B cell (primary cell): ENCODE measurements at regions not wholly inside any gene's neighbourhood (a gene's known extent, or its start where the extent isn't known, plus 50 kb on each side); places are given as distances from the start of the nearest gene placed in this dataset.
"Not testable (repeated sequence)": the region's sequence is repeated elsewhere in the genome, so short reads cannot be mapped to it uniquely, and the experiment has no call there.

Experiments
- ATAC-seq: fragments of 200-7000 bp; cut with Tn5 transposase; one replicate; pipeline ENCODE4 v1.10.0; 2021; ENCODE audit warnings: low read depth, mild to moderate bottlenecking, moderate number of reproducible peaks, moderate library complexity
- CTCF ChIA-PET: fragments of 350-600 bp; sonication (Branson Sonifier 250); formaldehyde crosslinking; loops from one replicate; lab custom pipeline; 2021; ENCODE audit warnings: antibody characterized with exemption, inconsistent platforms; lab: Charles Lee
- POLR2A ChIA-PET: fragments of 350-600 bp; sonication (Branson Sonifier 250); formaldehyde crosslinking; loops from one replicate; lab custom pipeline; 2021; ENCODE audit warnings: antibody characterized with exemption; lab: Charles Lee
- DNase-seq: peaks from one replicate; pipeline ENCODE4 v3.0.0; 2013
- H2AFZ ChIP-seq: 2 replicates; pipeline ENCODE4 v1.6.1; 2012; ENCODE audit warnings: mild to moderate bottlenecking, low read depth, low read length; ENCODE audit not compliant: insufficient read depth, poor library complexity, severe bottlenecking
- H3K27ac ChIP-seq, 2 donors: 1 replicate in 1 of 2; 2 replicates in 1 of 2; pipeline ENCODE4 v1.5.1; 2012 to 2013; ENCODE audit warnings: low read length in 2 of 2, mild to moderate bottlenecking in 2 of 2, moderate library complexity in 1 of 2
- H3K27me3 ChIP-seq, 4 experiments: fragments of 200-600 bp in 1 of 4; sonication (generic) in 1 of 4; replicated peaks in 1 of 4; 1 replicate in 2 of 4; 2 replicates in 2 of 4; pipeline versions ENCODE4 v1.6.1 to v1.7.0; 2013 to 2016; ENCODE audit warnings: low read length in 3 of 4, mild to moderate bottlenecking in 2 of 4, mixed read lengths in 1 of 4, moderate library complexity in 1 of 4; ENCODE audit not compliant: insufficient read depth in 4 of 4, control insufficient read depth in 3 of 4; ENCODE audit errors: control extremely low read depth in 1 of 4
- H3K36me3 ChIP-seq, 2 experiments: replicated peaks in 1 of 2; 1 replicate in 1 of 2; 2 replicates in 1 of 2; pipeline versions ENCODE4 v1.6.1 to v1.7.1; 2013; ENCODE audit warnings: low read length in 1 of 2; ENCODE audit not compliant: insufficient read depth in 2 of 2, control insufficient read depth in 1 of 2; ENCODE audit errors: control extremely low read depth in 1 of 2, extremely low read depth in 1 of 2
- H3K4me1 ChIP-seq, 2 donors: fragments of 200-600 bp in 1 of 2; sonication (generic) in 1 of 2; 1 replicate in 1 of 2; 2 replicates in 1 of 2; pipeline versions ENCODE4 v1.5.1 to v1.6.1; 2013 to 2017; ENCODE audit warnings: low read length in 2 of 2; ENCODE audit not compliant: control insufficient read depth in 2 of 2, insufficient read depth in 2 of 2
- H3K4me2 ChIP-seq: replicated peaks from 2 replicates; pipeline ENCODE3; 2012; ENCODE audit warnings: mild to moderate bottlenecking, low read depth, low read length; ENCODE audit not compliant: poor library complexity, severe bottlenecking
- H3K4me3 ChIP-seq, 5 experiments: fragments of 200-600 bp in 1 of 5; sonication (generic) in 1 of 5; 1 replicate in 3 of 5; 2 replicates in 2 of 5; pipeline versions ENCODE4 v1.5.1 to v1.7.0; 2011 to 2016; ENCODE audit warnings: low read length in 4 of 5, mild to moderate bottlenecking in 4 of 5, low read depth in 2 of 5, control low read depth in 1 of 5, moderate library complexity in 1 of 5; ENCODE audit not compliant: insufficient read depth in 1 of 5; ENCODE audit errors: control extremely low read depth in 1 of 5, extremely low read depth in 1 of 5
- H3K79me2 ChIP-seq: fragments of 200-600 bp; sonication (generic); one replicate; pipeline ENCODE4 v1.6.0; 2016; ENCODE audit warnings: low read length; ENCODE audit not compliant: control insufficient read depth, insufficient read depth
- H3K9ac ChIP-seq: fragments of 200-600 bp; sonication (generic); 2 replicates; pipeline ENCODE4 v1.6.1; 2017; ENCODE audit warnings: mild to moderate bottlenecking, low read length, moderate library complexity
- H3K9me3 ChIP-seq, 3 donors: one replicate each; pipeline versions ENCODE4 v1.6.1 to v1.7.1; 2013; ENCODE audit warnings: low read length in 2 of 3; ENCODE audit not compliant: control insufficient read depth in 2 of 3, insufficient read depth in 1 of 3; ENCODE audit errors: control extremely low read depth in 1 of 3
- H4K20me1 ChIP-seq: 2 replicates; pipeline ENCODE4 v1.6.0; 2012; ENCODE audit warnings: mild to moderate bottlenecking, low read length; ENCODE audit not compliant: insufficient read depth, control insufficient read depth, poor library complexity, severe bottlenecking
- H3K27ac Mint-ChIP-seq: one replicate; pipeline ENCODE4 v1.8.0; 2021; ENCODE audit warnings: mixed read lengths
- H3K27me3 Mint-ChIP-seq: one replicate; pipeline ENCODE4 v1.8.0; 2021; ENCODE audit warnings: mixed read lengths
- H3K4me1 Mint-ChIP-seq: one replicate; pipeline ENCODE4 v1.8.0; 2021; ENCODE audit warnings: mixed read lengths
- H3K4me3 Mint-ChIP-seq: one replicate; pipeline ENCODE4 v1.8.0; 2021; ENCODE audit warnings: mixed read lengths
- H3K9me3 Mint-ChIP-seq: one replicate; pipeline ENCODE4 v1.8.0; 2022; ENCODE audit warnings: mixed read lengths; ENCODE audit not compliant: insufficient read depth
- EZH2 ChIP-seq: IDR thresholded peaks from 2 replicates; pipeline ENCODE4 v1.6.1; 2012; ENCODE audit warnings: borderline replicate concordance, low read depth, mild to moderate bottlenecking, moderate library complexity, low read length; ENCODE audit not compliant: insufficient read depth, poor library complexity, severe bottlenecking
- WGBS: methylation state at CpG from one replicate; pipeline ENCODE4 v1.1.5; 2013; ENCODE audit warnings: missing lambda C conversion rate; ENCODE audit not compliant: insufficient coverage; 5-methylcytosine and 5-hydroxymethylcytosine counted together
- intact Hi-C: fragments of 100-400 bp; cut with micrococcal nuclease; formaldehyde crosslinking; loops from one replicate; pipeline ENCODE4 v1.10.0; 2022
- TF ChIP-seq, protein P1 (sequence below): fragments of 200-600 bp; IDR thresholded peaks from one replicate; pipeline ENCODE4 v1.8.0; 2022; ENCODE audit warnings: antibody characterized with exemption, mild to moderate bottlenecking

DNA sequence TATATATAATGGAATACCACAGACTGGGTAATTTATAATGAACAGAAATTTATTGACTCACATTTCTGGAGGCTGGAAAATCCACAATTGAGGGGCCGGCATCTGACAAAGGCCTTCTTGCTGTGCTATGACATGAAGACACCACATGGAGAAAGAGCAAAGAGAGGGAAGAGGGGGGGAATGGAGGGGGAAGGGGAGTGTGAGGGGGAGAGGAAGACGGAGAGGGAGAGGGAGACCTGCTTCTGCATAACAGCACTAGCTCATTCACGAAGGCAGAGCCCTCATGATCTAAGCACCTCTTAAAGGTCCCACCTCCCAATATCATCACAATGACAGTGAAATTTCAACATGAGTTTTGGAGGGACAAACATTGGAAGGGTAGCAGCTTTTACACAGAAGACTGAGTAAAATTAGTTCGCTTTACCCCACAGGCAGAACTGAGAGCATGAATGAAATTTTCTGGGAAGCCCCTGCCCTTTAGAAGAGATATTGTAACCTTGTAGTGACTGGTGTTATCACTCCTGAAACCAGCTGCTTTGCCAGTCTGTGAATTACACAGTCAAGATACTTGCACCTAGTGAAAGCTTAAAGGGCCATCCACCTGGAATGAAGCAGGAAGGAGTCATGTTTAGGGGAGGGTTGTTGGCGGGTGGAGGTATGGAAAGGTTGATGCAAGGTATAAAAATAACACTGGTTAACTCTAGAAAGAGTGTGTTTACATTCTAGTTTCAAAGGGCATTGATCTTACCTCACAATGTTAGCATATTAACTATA, 793.0 kb upstream of the TPTE start:
- H3K36me3 ChIP-seq, H3K79me2 ChIP-seq, intact Hi-C loops, H4K20me1 ChIP-seq, ATAC-seq, CTCF ChIA-PET, DNase-seq, H3K4me1 Mint-ChIP-seq, H2AFZ ChIP-seq, H3K27me3 ChIP-seq, H3K9me3 Mint-ChIP-seq, POLR2A ChIA-PET, H3K27ac Mint-ChIP-seq, H3K27ac ChIP-seq, H3K4me1 ChIP-seq, H3K9ac ChIP-seq, H3K4me3 Mint-ChIP-seq, H3K4me3 ChIP-seq, H3K27me3 Mint-ChIP-seq, H3K4me2 ChIP-seq: not testable (repeated sequence)
- peaks cover 2 to 12% (median 10%) of the 10 kb centered on the region in 3 donors for H3K9me3 ChIP-seq
- 78% methylated on average over 2 of the region's 5 CpGs for WGBS

DNA sequence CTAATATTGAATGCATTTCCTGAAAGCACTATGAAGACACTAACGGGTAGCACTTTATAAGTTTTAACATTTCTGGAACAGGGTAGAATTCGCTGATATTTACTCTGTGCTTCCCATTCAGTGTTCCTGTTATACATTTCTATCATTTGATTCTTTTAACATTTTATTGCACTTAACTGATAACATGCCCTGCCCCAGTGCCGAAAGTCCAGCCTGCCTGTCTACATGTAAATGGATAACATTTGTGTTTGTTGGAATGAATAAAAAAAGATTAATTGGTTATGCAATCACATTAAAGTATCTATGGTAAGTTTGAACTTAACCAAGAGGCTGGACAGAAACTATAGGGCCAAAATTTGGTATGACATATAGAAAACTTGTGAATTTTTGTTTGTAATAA, 790.5 kb upstream of the TPTE start:
- Mint-ChIP-seq H3K4me3 (no peak overlapping the region), H3K9me3 (peaks cover 3% of the 10 kb centered on the region), H3K27me3 (no peaks in the 10 kb centered on the region), H3K27ac (no peak overlapping the region), H3K4me1 (no peaks in the 10 kb centered on the region)
- Histone ChIP-seq H3K9ac (no peak overlapping the region), H3K27me3 (no peaks in the 10 kb centered on the region), H2AFZ (no peak overlapping the region), H3K79me2 (no peaks in the 10 kb centered on the region), H3K4me1 (no peaks in the 10 kb centered on the region), H3K27ac (no peak overlapping the region), H3K4me3 (no peak overlapping the region), H4K20me1 (no peaks in the 10 kb centered on the region), H3K36me3 (no peaks in the 10 kb centered on the region), H3K9me3 (peaks cover 2 to 15% (median 11%) of the 10 kb centered on the region in 3 donors), H3K4me2 (no peak overlapping the region)
- ATAC-seq (no peak), DNase-seq (no peak)
- TF ChIP-seq EZH2, result no peak
- TF ChIP-seq, protein P1, sequence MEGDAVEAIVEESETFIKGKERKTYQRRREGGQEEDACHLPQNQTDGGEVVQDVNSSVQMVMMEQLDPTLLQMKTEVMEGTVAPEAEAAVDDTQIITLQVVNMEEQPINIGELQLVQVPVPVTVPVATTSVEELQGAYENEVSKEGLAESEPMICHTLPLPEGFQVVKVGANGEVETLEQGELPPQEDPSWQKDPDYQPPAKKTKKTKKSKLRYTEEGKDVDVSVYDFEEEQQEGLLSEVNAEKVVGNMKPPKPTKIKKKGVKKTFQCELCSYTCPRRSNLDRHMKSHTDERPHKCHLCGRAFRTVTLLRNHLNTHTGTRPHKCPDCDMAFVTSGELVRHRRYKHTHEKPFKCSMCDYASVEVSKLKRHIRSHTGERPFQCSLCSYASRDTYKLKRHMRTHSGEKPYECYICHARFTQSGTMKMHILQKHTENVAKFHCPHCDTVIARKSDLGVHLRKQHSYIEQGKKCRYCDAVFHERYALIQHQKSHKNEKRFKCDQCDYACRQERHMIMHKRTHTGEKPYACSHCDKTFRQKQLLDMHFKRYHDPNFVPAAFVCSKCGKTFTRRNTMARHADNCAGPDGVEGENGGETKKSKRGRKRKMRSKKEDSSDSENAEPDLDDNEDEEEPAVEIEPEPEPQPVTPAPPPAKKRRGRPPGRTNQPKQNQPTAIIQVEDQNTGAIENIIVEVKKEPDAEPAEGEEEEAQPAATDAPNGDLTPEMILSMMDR, result no peak
- intact Hi-C loops, result no loop called here
- WGBS, result 67% methylated on average over 2 of the region's 3 CpGs
- CTCF ChIA-PET, result no interaction called here
- POLR2A ChIA-PET, result no interaction called here

DNA sequence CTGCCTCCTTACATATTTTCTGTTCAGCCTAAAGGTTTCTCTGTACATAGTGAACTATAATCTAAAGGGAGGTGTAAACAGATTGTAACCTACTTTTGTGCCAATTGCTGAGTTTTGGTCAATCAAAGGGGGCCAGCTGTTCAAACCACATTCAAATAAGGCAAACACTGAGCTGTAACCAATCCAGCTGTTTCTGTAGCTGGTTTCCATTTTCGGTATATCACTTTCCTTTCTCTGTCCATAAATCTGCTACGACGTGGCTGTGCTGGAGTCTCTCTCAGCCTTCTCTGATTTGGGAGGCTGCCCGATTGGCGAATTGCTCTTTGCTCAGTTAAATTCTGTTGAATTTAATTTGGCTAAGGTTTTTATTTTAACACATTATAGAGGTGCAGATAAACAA, 790.1 kb upstream of the TPTE start:
- H3K4me2 ChIP-seq, H3K27ac Mint-ChIP-seq, H3K9me3 Mint-ChIP-seq, ATAC-seq, H3K4me3 ChIP-seq, intact Hi-C loops, H3K9ac ChIP-seq, H3K36me3 ChIP-seq, POLR2A ChIA-PET, H3K27ac ChIP-seq, H3K4me3 Mint-ChIP-seq, H3K27me3 ChIP-seq, H3K4me1 Mint-ChIP-seq, H3K27me3 Mint-ChIP-seq, H4K20me1 ChIP-seq, H2AFZ ChIP-seq, H3K4me1 ChIP-seq, DNase-seq, CTCF ChIA-PET, H3K79me2 ChIP-seq: not testable (repeated sequence)
- 80% methylated on average over 2 of the region's 5 CpGs for WGBS
- H3K9me3 ChIP-seq, result peaks cover under 1 to 17% (median 11%) of the 10 kb centered on the region in 3 donors
